ENCODE measurements at regions not wholly inside any gene's neighbourhood (a gene's known extent, or its start where the extent isn't known, plus 50 kb on each side); places are given as distances from the start of the nearest gene placed in this dataset.

DNA sequence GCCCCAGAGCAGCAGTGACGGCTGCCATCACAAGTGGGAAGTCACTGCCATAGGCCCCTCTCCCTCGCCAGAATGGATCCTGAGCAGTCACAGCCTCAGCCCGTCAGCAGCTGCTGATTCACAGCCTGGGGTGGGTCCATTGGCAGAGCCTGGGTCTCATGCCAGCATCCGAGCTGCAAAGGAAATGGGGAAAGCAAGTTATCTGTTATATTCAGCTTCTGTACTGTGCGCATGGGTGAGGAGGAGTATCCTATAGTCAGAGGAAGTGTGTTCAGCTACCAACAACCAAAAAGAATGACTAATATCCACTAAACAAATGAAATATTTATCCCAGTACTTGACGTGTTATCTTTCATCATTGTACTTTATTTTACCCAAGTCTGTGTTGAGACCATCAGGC, 119.7 kb downstream of the RCN1 start:
- no peak for DNase-seq

DNA sequence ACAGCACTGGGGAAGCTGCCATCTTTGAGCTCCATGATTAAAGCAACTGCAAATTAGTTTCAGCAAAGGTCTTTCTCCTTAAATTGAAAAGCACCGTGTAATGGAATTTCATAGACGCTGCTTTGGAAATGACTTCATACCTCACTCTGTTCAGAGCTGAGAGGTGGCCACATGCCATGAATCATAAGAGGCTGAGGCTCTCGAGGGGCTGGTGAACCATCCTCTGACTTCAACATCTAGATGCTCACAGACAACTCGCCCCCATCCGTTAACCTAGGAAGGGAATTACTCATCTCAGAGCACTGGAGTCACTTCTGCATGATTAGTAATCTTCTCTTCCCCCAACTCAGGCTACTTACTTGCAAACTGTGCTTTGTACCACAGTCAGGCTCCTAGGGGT, 122.3 kb downstream of the RCN1 start:
- no peak for DNase-seq

DNA sequence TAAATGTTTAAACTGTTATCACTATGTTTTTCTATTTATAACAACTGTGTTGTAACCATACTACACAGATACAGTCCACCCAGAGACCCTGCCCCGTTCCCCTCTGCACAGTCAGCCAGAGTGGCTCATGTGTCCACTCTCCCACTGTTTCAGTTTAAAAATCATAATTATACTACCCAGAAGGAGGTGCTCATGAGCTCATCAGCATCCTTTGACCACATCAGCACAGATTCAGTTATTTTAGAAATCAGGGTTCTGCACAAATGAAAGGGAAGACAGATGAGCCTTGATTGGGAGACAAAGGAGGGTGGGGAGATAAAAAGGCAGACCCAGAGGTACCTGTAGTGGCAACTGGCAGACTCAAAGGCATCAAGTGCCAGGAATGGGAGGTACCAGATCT, 124.3 kb downstream of the RCN1 start:
- DNase-seq: no peak

DNA sequence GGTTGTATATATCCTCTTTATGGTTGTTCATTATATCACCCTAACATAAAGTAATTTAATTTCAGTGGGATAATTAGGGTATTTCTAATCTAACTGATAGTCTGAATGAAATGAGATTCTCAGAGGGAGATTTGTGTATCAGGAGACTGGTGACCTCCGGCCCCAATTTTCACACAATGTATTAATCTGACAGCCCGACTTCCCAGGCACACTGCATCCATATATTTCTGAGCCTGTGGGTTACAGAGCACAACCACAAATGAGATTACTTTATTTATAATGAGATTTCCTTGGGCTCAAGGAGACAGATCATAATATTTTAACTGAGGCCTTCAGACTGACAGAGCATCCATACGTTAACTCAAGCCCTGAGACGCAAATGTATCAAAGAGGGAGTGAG, 125.9 kb downstream of the RCN1 start:
- DNase-seq: no peak

DNA sequence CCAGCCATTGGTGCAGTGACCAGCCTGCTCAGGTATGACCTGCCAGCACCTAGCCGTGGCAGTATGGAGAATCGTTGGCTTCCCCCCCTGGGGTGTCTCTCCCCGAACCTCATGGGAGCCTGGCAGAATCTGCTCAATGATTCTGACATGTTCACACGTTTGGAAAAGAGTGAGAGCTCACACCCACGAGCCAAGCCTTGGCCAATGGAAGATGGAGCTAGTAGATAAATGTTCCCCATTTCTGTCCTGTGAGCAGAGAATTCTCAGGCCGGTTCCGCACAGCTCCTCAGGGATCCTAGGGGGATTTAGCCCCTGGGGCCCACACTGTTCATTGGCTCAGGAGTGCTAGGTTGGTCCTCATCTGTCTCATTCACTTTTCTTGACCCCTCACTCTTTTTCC, 128.4 kb downstream of the RCN1 start:
- no peak for DNase-seq

DNA sequence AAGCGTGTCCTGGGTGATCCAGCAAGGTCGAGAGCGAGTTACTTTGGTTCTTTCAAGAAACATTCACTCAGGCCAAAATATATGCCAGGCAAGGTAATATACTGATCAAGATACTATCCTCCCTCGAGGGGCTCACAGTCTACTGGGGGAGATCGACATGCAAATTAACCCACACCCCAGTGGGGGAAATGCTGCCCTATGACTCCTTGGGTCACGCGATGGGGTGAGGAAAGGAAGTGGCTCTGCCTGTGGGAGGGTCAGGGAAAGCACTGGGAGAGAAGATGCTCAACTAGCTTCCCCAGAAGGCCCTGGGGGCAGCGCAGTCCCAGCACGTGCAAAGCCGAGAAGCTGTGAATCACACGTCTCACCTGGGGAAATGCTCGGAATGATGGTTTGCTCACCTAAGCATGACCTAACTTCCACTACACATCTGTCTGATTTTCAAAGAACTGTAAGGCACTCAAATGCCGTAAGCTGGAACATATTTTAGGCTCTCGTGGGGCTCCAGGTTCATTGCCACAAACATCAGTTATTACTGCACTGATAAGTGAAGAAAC, 130.7 kb downstream of the RCN1 start:
- no peak for DNase-seq

DNA sequence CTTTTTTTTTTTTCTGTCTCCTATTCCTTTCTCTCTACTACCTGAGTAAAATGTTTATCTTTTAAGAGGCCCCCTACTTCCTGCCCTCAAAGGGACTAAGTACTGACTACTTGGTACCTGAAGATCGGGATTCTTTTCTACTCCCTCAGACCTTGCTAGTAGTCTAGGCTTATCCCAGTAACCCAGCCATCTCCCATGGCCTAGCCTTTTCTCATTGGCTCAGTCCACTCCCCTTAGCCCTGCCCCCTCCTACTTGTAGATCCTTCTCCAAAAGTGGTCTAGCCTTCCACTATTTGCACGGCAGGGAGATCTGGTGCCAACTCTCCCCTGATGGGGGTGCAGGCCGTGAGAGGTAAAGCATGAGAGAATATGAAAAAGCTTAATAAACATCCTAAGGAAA, 133.7 kb downstream of the RCN1 start:
- no peak for DNase-seq

DNA sequence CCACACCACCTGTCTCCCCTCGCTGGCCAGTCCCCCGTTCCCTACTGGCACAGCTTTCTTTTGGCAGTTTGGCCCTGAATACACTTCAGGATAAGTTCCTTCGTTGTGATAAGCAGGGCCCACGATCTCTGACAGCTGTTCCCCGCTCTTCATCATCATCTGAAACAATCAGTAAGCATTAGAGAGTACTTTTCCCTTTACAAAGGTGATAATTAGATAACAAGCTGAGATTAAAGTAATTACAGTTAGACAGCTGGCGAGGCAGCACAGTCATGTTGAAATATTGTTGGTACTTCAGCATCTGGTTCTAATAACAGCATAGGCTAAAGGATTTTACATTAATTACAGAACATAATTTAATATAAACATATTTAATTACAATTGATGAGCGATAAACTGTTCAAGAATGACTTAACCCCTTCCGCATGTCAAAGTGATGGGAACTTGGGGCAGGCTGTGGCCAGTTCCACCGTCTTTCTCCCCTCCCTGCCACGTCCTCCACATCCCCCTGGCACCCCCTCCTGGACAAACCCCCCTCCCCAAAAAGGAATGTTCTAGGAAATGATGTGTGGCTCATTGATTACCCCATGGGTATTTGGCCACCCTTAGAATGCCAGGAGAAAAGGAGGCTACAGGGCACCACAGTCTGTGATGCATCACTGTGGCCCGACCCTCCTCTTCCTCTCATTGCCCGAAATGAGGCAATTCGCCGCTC, 134.9 kb downstream of the RCN1 start:
- DNase-seq: no peak

DNA sequence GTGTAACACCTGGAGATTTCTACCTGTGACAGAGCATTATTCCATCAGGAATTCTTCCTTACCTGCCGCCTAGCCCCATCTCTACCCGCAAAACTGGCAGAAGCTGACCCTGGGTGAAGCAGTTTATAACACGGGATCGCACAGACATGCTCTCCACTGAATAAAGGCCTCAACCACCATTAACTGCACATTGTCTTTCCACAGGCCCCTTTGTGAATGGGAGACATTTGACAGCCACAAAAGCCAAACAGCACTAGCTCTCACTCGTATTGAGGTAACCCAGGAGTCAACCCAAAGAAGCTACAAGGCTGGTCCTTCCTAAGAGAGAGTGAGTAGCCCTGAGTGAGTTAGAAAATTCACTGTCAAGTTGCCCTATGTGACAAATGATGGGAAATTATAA, 135.6 kb downstream of the RCN1 start:
- no peak for DNase-seq

DNA sequence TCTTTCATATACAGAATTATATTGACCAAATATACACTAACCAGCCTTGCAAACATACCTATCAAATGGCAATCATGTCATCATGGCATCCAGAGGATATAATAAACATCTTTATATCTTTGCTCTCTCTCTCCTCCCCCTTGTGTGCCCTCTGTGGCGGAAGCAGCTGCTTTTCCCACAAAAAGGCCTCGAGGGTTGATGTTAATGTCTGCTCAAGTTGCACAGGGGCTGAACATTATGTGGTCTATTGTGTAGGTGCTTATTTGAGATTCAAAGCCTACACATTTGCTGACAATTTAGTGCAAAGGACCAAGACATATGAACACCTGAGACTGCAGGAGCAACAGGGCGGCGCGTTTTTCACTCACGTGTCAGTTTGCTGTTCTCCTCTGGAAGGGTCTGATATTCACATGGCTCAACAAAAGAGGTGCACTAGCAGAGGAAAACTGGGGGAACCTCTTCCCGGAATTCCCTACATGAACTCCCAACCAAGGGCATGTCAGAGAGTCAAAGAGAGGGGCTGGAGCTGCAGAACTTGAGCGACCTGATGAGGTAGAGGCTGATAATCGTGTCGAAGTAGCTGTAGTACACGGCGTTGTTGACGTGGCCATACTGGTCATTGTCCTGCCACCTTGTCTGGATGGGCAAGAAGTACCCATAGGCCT, 138.8 kb downstream of the RCN1 start:
- no peak for DNase-seq

DNA sequence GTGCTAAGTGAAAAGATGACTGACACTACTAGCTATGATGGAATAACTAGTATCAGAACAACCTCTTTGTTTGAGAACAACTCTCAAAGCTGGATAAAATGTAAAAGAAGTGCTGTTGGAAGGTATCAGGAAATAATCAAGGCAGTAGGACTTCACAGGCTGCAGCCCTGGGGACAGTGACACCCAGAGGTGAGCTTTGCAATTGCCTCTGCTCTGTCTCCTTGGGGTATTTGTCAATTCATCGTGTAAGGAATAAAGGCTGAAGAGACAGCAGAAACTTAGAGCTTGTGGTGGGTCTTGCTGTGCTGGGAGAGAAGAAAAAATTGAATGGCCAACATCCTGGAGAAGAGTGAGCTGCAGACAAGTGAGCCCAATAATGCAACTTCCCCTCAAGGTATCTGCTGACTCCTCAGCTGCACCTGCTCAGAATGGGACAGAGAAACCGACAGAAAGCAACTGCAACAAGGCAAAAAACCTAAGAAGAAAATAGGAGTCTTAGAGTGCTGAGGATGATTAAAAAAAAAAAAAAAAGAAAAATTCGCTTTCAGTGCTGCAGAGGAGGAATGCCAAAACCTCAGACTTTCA, 141.1 kb downstream of the RCN1 start:
- no peak for DNase-seq

DNA sequence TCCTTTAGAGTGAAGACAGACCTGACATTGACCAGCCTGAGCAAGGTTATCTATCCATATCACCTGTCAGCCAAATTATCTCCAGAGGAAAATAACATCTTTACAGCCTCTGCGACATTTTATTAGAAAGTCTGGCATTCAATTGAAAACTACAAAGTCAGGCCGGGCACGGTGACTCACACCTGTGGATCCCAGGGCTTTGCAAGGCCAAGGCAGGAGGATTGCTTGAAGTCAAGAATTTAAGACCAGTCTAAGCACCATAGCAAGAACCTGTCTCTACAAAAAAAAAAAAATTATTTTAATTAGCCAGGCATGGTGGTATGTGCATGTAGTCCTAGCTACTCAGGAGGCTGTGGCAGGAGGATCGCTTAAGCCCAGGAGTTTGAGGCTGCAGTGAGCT, 141.6 kb downstream of the RCN1 start:
- DNase-seq: no peak

DNA sequence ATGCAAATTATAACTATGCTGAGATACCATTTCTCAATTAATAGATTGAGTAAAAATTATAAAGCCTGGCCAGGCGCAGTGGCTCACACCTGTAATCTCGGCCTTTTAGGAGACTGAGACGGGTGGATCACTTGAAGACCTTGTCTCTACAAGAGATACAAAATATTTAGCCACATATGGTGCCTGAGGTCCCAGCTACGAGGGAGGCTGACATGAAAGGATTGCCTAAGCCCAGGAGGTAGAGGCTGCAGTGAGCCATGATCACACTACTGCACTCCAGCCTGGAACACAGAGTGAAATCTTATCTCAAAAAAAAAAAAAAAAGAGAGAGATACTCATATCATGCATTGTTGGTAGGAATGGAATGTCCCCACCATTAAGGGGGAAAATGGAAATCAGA, 142.4 kb downstream of the RCN1 start:
- DNase-seq: no peak

DNA sequence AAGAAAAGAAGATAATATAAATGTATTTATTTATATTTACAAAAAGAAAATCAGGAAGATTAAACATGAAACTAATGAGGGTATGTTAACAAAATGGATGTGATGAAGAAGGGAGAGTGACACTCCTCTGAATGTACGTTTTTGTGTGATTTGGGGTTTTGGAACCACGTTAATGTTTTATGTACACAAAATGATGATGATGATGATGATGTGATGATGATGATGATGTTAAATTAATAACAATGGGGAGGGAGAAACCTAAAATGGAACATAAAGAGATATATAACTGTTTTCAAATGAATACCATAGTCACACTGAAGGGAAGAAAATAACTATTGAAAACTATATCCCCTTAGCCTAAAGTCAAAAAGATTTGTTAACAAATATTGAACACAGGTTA, 143.1 kb downstream of the RCN1 start:
- no peak for DNase-seq

DNA sequence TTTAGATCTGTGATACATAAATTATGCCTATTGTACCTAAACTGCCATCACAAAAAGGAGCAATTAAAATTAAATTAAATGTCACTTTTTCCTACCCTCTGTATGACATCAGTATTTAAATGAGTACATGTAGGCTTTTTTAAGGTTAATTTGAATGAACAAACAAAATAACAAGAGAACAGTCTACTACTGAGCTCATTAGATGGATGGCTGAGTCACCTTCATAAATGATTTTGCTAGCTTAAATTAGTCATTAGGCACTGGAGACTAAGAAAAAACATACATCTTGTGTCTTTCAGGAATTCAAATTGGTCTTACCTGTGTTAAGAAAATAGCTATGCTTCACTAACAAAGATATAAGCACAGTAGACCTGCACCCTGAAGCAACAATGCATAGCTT, 153.6 kb downstream of the RCN1 start:
- DNase-seq: no peak

DNA sequence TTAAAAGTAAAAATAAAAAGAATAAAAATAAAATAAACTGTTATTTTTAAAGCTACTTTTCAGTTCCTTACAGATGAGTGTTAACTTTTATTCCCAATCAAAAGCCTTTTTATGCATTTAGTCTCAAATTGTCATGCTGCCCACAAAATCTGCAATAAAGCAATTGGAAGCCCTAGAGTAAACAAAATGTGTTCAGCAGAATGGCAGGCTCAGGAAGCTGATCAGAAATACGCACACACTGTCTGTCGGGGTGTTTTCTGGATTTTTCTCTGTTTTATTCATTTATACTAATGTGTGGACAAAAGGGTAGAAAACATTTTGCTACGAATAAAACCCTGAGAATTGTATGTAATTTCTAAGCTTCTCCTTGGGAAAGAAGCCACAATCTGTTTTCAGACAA, 162.8 kb downstream of the RCN1 start:
- no peak for DNase-seq

DNA sequence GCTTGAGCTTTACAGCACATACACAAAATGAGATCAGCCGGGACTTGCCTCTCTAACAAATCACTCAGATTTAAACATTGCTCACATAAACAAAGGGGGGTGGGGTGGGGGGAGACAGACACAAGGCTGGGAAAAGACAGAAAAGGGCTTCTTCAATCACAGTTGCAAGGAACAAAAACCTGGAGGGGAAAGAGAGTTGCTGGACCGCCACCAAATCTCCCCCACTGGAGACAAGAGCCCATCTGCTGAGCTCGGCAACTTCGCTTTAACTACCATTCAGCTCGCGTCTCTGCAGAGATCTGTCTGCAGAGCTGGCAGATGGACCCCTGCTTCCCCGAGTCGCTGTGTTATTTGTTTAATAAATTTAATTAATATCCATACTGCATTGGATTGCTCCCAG, 165.0 kb downstream of the RCN1 start:
- DNase-seq: no peak

DNA sequence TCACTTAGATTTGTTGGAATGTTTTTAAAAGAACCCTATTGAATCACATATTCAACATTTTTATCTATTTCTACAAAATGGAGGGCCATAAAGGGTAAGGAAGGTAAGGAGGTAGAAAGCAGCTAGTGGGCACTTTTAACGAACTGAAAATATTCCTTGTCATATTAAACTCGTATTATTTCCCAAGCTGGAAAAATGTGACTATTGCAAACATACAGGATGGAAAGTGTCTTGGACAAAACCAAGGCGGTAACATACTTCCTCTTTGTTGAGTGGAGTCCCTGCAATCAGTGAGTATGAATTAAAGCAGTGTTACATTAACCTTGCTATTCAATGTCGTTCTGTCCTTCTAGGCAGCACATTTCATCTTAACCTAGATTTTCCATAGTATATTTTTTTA, 165.6 kb downstream of the RCN1 start:
- DNase-seq: no peak

DNA sequence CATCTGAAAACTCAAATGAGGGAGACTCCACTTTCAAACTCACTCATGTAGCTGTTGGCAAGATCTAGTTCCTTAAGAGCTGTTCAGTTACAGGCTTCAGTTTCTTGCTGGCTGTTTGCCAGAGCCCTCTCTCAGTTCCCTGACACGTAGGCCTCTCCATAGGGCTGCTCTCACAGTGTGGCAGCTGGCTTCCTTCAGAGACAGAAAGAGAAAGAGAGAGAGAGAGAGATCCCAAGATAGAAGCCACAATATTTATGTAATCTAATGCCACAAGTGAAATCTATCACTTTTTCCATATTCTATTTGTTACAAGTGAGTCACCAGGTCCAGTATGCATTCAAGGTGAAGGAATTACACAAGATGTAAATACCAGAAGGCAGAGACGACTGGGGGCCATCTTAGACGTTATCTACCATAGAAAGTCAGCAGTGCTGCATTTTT, 168.8 kb downstream of the RCN1 start:
- peak; percentile 1 to 4 for DNase-seq

DNA sequence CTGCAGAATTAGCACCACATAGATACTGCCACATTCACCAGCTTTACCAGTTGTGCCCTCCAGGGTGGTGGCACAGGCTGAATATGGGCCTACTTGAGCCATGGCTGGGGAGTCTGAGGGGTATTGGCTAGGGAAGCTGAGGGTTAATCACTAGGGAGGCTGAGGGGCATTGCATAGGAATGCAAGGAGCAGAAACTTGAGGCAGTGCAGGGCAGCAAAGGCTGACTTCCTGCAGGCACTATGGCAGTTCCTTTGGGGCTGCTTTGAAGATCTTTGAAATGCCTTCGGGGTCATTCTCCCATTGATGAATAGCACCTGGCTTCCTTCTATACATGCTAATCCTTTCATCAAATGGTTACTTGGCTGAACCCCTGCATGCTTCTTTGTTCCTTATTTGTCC, 171.5 kb downstream of the RCN1 start:
- no peak for DNase-seq

DNA sequence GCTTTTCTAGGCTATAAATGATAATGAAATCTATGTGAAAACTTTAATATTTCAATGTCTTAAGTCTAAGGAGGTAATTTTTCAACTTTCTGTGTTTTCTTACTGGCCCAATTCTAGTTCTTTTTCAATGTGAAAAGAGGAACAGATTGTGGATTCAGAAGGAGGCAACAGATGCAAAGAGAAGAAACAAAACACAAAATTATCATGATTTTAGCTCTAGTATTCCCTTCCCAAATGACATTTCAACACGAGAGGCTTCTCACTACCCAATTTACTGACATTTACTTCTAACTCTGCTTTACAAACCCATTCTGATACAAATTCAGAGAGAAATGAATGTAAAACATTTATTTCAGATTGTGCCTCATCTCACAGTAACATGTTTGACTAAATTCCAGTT, 169.4 kb downstream of the WT1 start:
- no peak for DNase-seq

DNA sequence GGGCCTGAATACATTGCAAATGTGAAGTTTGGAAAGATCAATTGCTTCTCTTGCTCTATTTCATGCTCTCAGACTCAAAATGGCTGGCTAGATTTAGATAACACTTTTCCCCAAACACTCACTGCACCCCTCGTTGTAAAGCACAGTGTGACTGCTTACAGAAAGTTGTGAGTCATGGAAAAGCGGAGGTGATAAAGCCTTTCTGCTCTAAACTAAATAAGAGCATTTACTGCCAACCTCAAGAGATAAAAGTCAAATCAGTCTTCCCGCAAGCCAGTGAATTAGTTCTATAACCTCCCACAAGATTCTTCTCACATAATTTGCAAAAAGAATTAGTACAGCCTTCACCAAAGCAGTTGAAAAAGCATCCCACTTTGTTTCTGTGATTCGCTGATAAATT, 168.7 kb downstream of the WT1 start:
- DNase-seq: no peak

DNA sequence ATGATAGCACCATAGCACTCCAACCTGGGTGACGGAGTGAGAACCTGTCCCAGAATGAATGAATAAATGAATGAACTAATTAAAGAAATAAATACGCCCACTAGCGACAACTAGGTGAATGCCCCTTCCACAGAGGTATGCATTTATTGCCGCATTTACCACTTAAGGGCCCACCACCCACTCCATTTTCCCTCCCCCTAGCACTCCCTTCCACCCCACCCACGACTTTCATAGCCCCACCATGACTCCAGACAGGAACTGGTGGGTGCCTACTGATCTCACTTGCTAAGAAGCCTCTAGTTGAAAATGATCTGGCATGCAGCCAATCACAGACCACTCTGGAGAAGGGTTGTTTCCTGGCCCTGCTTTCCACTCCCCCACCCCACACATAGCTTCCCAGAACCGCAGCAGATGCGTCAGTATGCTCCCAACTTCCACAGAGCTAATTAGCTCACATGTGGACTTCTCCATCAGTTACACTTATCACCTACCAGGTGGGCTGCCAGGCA, 167.6 kb downstream of the WT1 start:
- DNase-seq: no peak

DNA sequence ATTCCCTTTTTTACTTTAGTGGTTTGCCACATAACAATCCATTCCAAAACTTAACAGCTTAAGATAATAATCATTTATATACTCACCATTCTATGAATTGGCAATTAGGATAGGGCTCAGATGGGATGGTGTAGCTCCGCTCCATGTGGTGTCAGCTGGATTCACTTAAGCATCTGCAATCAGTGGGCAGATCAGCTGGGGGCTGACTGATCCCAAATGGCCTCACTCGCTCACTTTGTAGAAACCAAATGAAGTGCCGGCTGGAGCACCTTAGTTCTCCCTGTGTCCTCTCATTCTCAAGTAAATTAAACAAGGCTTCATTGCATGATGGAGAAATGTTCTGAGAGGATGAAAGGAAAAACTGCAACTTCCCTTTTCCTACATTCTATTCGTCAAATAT, 161.4 kb downstream of the WT1 start:
- DNase-seq: no peak
